Endothelial cell of umbilical vein (primary cell): ENCODE measurements at regions not wholly inside any gene's neighbourhood (a gene's known extent, or its start where the extent isn't known, plus 50 kb on each side); places are given as distances from the start of the nearest gene placed in this dataset.

Source experiments
- BruUV-seq: library from RNA; stranded (reverse); fragments of 400-500 nt; replicated peaks from 2 replicates; lab custom pipeline; 2021; lab: Mats Ljungman, UMichigan
- CTCF ChIA-PET: fragments of 300-600, 350-600 bp; sonication (Branson Sonifier 250); formaldehyde crosslinking; loops from one replicate; lab custom pipeline; 2021; ENCODE audit warnings: antibody characterized with exemption, inconsistent platforms; lab: Charles Lee
- POLR2A ChIA-PET: fragments of 300-600, 350-600 bp; sonication (Branson Sonifier 250); formaldehyde crosslinking; loops from one replicate; lab custom pipeline; 2021; ENCODE audit warnings: antibody characterized with exemption, inconsistent platforms; lab: Charles Lee
- DNase-seq: peaks from one replicate; pipeline ENCODE4 v3.0.0-alpha.2; 2011; ENCODE audit warnings: low read depth, low spot score
- FAIRE-seq: peaks from 2 replicates; lab custom pipeline; 2011; peaks lifted over from hg19 to GRCh38; lab: Jason Lieb, UNC
- H2AFZ ChIP-seq: 2 replicates; pipeline ENCODE4 v1.6.0; 2012; ENCODE audit warnings: low read depth, low read length, control low read depth, inconsistent platforms
- H3K27ac ChIP-seq: 2 replicates; pipeline ENCODE4 v1.5.1; 2011; ENCODE audit warnings: low read depth, mild to moderate bottlenecking, control low read depth, low read length, moderate library complexity; ENCODE audit not compliant: insufficient read depth
- H3K27me3 ChIP-seq, 2 experiments: 2 replicates each; pipeline versions ENCODE4 v1.6.0 to v1.6.1; 2011; ENCODE audit warnings: low read length in 2 of 2, mixed read lengths in 1 of 2; ENCODE audit not compliant: control insufficient read depth in 2 of 2, insufficient read depth in 2 of 2
- H3K36me3 ChIP-seq, 2 experiments: 2 replicates in 1 of 2; 3 replicates in 1 of 2; pipeline ENCODE4 v1.5.1; 2011; ENCODE audit warnings: low read length in 2 of 2, mild to moderate bottlenecking in 1 of 2, moderate library complexity in 1 of 2; ENCODE audit not compliant: control insufficient read depth in 2 of 2, insufficient read depth in 2 of 2; ENCODE audit errors: extremely low read depth in 1 of 2
- H3K4me1 ChIP-seq: 3 replicates; pipeline ENCODE4 v1.5.1; 2011; ENCODE audit warnings: mild to moderate bottlenecking, low read length; ENCODE audit not compliant: control insufficient read depth, insufficient read depth; ENCODE audit errors: extremely low read depth
- H3K4me2 ChIP-seq: 2 replicates; pipeline ENCODE4 v1.6.1; 2011; ENCODE audit warnings: low read length, control low read depth, mixed read lengths; ENCODE audit not compliant: insufficient read depth
- H3K4me3 ChIP-seq, 3 experiments: fragments of 200-600 bp in 1 of 3; sonication (generic), shearing (Covaris generic) in 1 of 3; replicated peaks in 1 of 3; 2 replicates each; pipeline ENCODE4 v1.5.1; 2011 to 2016; ENCODE audit warnings: control low read depth in 3 of 3, low read length in 3 of 3, mild to moderate bottlenecking in 2 of 3, inconsistent platforms in 1 of 3, low read depth in 1 of 3, moderate library complexity in 1 of 3; ENCODE audit not compliant: insufficient read depth in 1 of 3
- H3K79me2 ChIP-seq: 2 replicates; pipeline ENCODE4 v1.6.0; 2012; ENCODE audit warnings: low read length, inconsistent platforms; ENCODE audit not compliant: control insufficient read depth, insufficient read depth
- H3K9ac ChIP-seq: replicated peaks from 2 replicates; pipeline ENCODE3; 2011; ENCODE audit warnings: low read length, control low read depth; ENCODE audit not compliant: insufficient read depth; ENCODE audit errors: extremely low read depth
- H3K9me1 ChIP-seq: replicated peaks from 3 replicates; pipeline ENCODE4 v1.6.0; 2011; ENCODE audit warnings: mild to moderate bottlenecking, low read length; ENCODE audit not compliant: control insufficient read depth, insufficient read depth; ENCODE audit errors: extremely low read depth
- H3K9me3 ChIP-seq: replicated peaks from 2 replicates; pipeline ENCODE4 v1.5.1; 2012; ENCODE audit warnings: low read length, inconsistent platforms; ENCODE audit not compliant: control insufficient read depth, insufficient read depth
- H4K20me1 ChIP-seq: replicated peaks from 2 replicates; pipeline ENCODE3; 2011; ENCODE audit warnings: mild to moderate bottlenecking, low read length; ENCODE audit not compliant: control insufficient read depth, insufficient read depth; ENCODE audit errors: extremely low read depth
- EZH2 ChIP-seq: IDR thresholded peaks from 2 replicates; pipeline ENCODE4 v1.6.1; 2012; ENCODE audit warnings: borderline replicate concordance, low read depth, mild to moderate bottlenecking, moderate library complexity, low read length, inconsistent platforms; ENCODE audit not compliant: severe bottlenecking
- FOS ChIP-seq: IDR thresholded peaks from 2 replicates; pipeline ENCODE4 v1.6.1; 2011; ENCODE audit warnings: mild to moderate bottlenecking, low read length, moderate library complexity, borderline replicate concordance; ENCODE audit not compliant: insufficient read depth
- GATA2 ChIP-seq: IDR thresholded peaks from 2 replicates; pipeline ENCODE4 v1.7.0; 2011; ENCODE audit warnings: low read depth, mild to moderate bottlenecking, moderate library complexity, mixed read lengths, low read length; ENCODE audit not compliant: insufficient read length, insufficient read depth
- JUN ChIP-seq: IDR thresholded peaks from 2 replicates; pipeline ENCODE4 v1.6.1; 2011; ENCODE audit warnings: borderline replicate concordance, low read depth; ENCODE audit not compliant: insufficient read length, insufficient read depth
- MYC ChIP-seq: IDR thresholded peaks from one replicate; pipeline ENCODE4 v1.6.1; 2011; ENCODE audit warnings: mild to moderate bottlenecking, low read depth, low read length
- POLR2A ChIP-seq: IDR thresholded peaks from 2 replicates; pipeline ENCODE4 v1.6.1; 2012; ENCODE audit warnings: low read depth, mild to moderate bottlenecking, control low read depth, low read length
- POLR2AphosphoS5 ChIP-seq: IDR thresholded peaks from 2 replicates; pipeline ENCODE4 v1.6.1; 2012; ENCODE audit warnings: low read depth, mild to moderate bottlenecking, control low read depth, low read length, moderate library complexity; ENCODE audit not compliant: insufficient read depth
- dilution Hi-C: fragments of 300-500 bp; cut with MboI; formaldehyde crosslinking; loops from one replicate; pipeline ENCODE4 v1.15.0; 2019; ENCODE audit warnings: low sequenced_read_pairs; ENCODE audit not compliant: extremely low pct_ligation_motif_present
- intact Hi-C: fragments of 100-400 bp; cut with micrococcal nuclease; formaldehyde crosslinking; loops from one replicate; pipeline ENCODE4 v1.10.0; 2022
- TF ChIP-seq, protein P1 (sequence below): IDR thresholded peaks from 2 replicates; pipeline ENCODE4 v1.6.1; 2011; ENCODE audit not compliant: insufficient read depth, insufficient read length
- TF ChIP-seq, protein P2 (sequence below), 2 donors: IDR thresholded peaks; 1 replicate in 1 of 2; 2 replicates in 1 of 2; pipeline ENCODE4 v1.5.1; 2011; ENCODE audit warnings: low read length in 2 of 2, mild to moderate bottlenecking in 2 of 2, moderate library complexity in 2 of 2, control low read depth in 1 of 2, inconsistent platforms in 1 of 2, low read depth in 1 of 2; ENCODE audit not compliant: insufficient read depth in 1 of 2; ENCODE audit errors: extremely low read depth in 1 of 2

DNA sequence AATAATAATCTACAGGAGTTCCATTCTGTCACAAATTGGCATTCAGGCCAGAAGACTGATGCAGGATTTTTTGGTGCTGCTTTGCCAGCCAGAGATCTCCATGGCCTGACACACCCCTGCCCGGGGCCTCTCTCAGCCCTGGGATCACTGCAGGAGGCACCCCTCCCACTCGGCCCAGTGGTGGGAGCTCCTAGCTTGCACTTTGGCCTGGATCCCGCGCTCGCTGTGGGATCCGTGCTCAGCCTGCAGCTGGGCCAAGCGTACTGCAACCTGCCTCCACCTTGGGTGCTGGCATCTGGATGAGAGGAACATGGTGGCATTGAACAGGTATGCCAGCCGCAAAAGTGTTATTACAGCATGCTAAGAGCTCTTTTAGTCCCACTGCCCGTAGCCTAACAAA is 656.7 kb upstream of the CCDC54 start:
- Histone ChIP-seq H3K9me1 (no peaks in the 10 kb centered on the region), H3K27ac (no peak overlapping the region), H4K20me1 (no peaks in the 10 kb centered on the region), H3K79me2 (no peaks in the 10 kb centered on the region), H3K9me3 (no peaks in the 10 kb centered on the region), H2AFZ (no peak overlapping the region), H3K4me1 (no peaks in the 10 kb centered on the region), H3K4me3 (no peak overlapping the region), H3K4me2 (no peak overlapping the region), H3K9ac (no peak overlapping the region), H3K27me3 (no peaks in the 10 kb centered on the region), H3K36me3 (no peaks in the 10 kb centered on the region)
- ChIA-PET CTCF (interaction anchor here (1.2 kb wide), 1 partner anchor 9 kb away, joined by 3 read pairs; no protein-coding TSS in a partner anchor), POLR2A (no interaction called here)
- no peak for TF ChIP-seq POLR2A
- no peak for TF ChIP-seq GATA2
- intact Hi-C loops (loop anchor here (10.0 kb wide), 1 partner anchor 1036 kb away; no protein-coding TSS in a partner anchor), dilution Hi-C loops (no loop called here)
- DNase-seq (no peak), FAIRE-seq (no peak)
- no TSS peak for BruUV-seq

DNA sequence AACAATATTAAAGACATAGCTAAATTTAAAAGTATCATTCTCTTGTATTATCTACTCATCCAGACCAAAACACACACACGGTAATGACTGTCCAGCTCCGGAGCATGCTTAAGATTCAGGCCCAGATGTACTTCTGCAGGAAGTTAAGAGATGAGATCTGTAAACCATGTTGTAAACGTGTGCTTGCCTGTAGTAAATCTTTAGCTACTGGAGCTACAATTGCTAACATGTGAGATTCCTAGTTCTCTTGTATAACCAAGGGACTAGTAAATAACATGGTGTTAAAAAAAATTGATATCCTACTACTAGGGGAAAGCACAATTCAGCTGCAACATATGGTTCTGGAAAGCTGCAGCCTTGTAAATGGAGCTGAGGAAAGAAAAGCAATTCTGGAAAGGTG is 651.7 kb upstream of the CCDC54 start:
- Histone ChIP-seq H3K4me2 (no peak overlapping the region), H2AFZ (peak overlapping the region; percentile 23), H3K9me3 (no peaks in the 10 kb centered on the region), H3K4me3 (no peak overlapping the region), H3K9me1 (no peaks in the 10 kb centered on the region), H3K79me2 (no peaks in the 10 kb centered on the region), H3K4me1 (peaks cover 37% of the 10 kb centered on the region), H3K36me3 (no peaks in the 10 kb centered on the region), H4K20me1 (no peaks in the 10 kb centered on the region), H3K9ac (no peak overlapping the region), H3K27ac (no peak overlapping the region), H3K27me3 (no peaks in the 10 kb centered on the region)
- dilution Hi-C loops (no loop called here), intact Hi-C loops (loop anchor here (5.0 to 10.0 kb wide), 4 partner anchors 137 to 1041 kb away; no protein-coding TSS in a partner anchor)
- DNase-seq (no peak), FAIRE-seq (no peak)
- TF ChIP-seq, protein P1, sequence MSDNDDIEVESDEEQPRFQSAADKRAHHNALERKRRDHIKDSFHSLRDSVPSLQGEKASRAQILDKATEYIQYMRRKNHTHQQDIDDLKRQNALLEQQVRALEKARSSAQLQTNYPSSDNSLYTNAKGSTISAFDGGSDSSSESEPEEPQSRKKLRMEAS = no peak
- no peak for TF ChIP-seq POLR2A
- TF ChIP-seq MYC = no peak
- TF ChIP-seq FOS = no peak
- TF ChIP-seq, protein P2, sequence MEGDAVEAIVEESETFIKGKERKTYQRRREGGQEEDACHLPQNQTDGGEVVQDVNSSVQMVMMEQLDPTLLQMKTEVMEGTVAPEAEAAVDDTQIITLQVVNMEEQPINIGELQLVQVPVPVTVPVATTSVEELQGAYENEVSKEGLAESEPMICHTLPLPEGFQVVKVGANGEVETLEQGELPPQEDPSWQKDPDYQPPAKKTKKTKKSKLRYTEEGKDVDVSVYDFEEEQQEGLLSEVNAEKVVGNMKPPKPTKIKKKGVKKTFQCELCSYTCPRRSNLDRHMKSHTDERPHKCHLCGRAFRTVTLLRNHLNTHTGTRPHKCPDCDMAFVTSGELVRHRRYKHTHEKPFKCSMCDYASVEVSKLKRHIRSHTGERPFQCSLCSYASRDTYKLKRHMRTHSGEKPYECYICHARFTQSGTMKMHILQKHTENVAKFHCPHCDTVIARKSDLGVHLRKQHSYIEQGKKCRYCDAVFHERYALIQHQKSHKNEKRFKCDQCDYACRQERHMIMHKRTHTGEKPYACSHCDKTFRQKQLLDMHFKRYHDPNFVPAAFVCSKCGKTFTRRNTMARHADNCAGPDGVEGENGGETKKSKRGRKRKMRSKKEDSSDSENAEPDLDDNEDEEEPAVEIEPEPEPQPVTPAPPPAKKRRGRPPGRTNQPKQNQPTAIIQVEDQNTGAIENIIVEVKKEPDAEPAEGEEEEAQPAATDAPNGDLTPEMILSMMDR (IDR thresholded peaks at IDR 0.05; ENCODE audit: extremely low read depth in 1 of 2, insufficient read depth in 1 of 2, low read depth in 1 of 2, low read length in 2 of 2) = no peak
- no peak for TF ChIP-seq GATA2
- no peak for TF ChIP-seq EZH2
- no peak for TF ChIP-seq POLR2AphosphoS5
- TF ChIP-seq JUN = no peak
- CTCF ChIA-PET = interaction anchor here (1.1 kb wide), 1 partner anchor 14 kb away, joined by 3 read pairs; no protein-coding TSS in a partner anchor
- POLR2A ChIA-PET = no interaction called here
- BruUV-seq = no TSS peak
